GM21786 (cell line): ENCODE measurements at regions not wholly inside any gene's neighbourhood (a gene's known extent, or its start where the extent isn't known, plus 50 kb on each side); places are given as distances from the start of the nearest gene placed in this dataset.
"Not testable (repeated sequence)": the region's sequence is repeated elsewhere in the genome, so short reads cannot be mapped to it uniquely, and the experiment has no call there.

ENCODE experiments used
- ATAC-seq: cut with Tn5 transposase; IDR thresholded peaks from one replicate; pipeline ENCODE4 v1.9.1; 2021; ENCODE audit not compliant: unreplicated experiment

GRCh38 chr10:28892818-28893547 lies 215.7 kb downstream of the BAMBI start:
- ATAC-seq, result no peak

GRCh38 chr10:28894146-28894545 lies 216.8 kb downstream of the BAMBI start:
- no peak for ATAC-seq

- ATAC-seq, result not testable (repeated sequence)
Observed at GRCh38 chr10:28895671-28896070, 218.3 kb downstream of the BAMBI start.

GRCh38 chr10:28896791-28897409 lies 219.6 kb downstream of the BAMBI start:
- not testable (repeated sequence) for ATAC-seq

- ATAC-seq, result no peak
Observed at GRCh38 chr10:28897617-28898464, 220.5 kb downstream of the BAMBI start.

GRCh38 chr10:28902215-28902614 lies 224.9 kb downstream of the BAMBI start:
- ATAC-seq, result no peak

GRCh38 chr10:28903063-28903462 lies 225.7 kb downstream of the BAMBI start:
- ATAC-seq, result no peak

GRCh38 chr10:28903736-28904135 lies 226.4 kb downstream of the BAMBI start:
- ATAC-seq, result no peak

- ATAC-seq, result no peak
Observed at GRCh38 chr10:28905371-28905770, 228.1 kb downstream of the BAMBI start.

GRCh38 chr10:28906011-28906411 lies 228.7 kb downstream of the BAMBI start:
- no peak for ATAC-seq

- no peak for ATAC-seq
Observed at GRCh38 chr10:28906415-28906814, 229.1 kb downstream of the BAMBI start.

- no peak for ATAC-seq
Observed at GRCh38 chr10:28906934-28907333, 229.6 kb downstream of the BAMBI start.

- ATAC-seq, result no peak
Observed at GRCh38 chr10:28909875-28910274, 232.6 kb downstream of the BAMBI start.

- ATAC-seq, result no peak
Observed at GRCh38 chr10:28910956-28911355, 233.6 kb downstream of the BAMBI start.

- ATAC-seq, result not testable (repeated sequence)
Observed at GRCh38 chr10:28911511-28911910, 234.2 kb downstream of the BAMBI start.

GRCh38 chr10:28912017-28912783 lies 234.9 kb downstream of the BAMBI start:
- no peak for ATAC-seq

GRCh38 chr10:28913436-28914237 lies 236.3 kb downstream of the BAMBI start:
- ATAC-seq, result no peak

GRCh38 chr10:28914701-28915100 lies 237.4 kb downstream of the BAMBI start:
- no peak for ATAC-seq

GRCh38 chr10:28915989-28916588 lies 238.8 kb downstream of the BAMBI start:
- ATAC-seq, result no peak

- ATAC-seq, result no peak
Observed at GRCh38 chr10:28920091-28920490, 242.8 kb downstream of the BAMBI start.
